ENCODE measurements at regions not wholly inside any gene's neighbourhood (a gene's known extent, or its start where the extent isn't known, plus 50 kb on each side); places are given as distances from the start of the nearest gene placed in this dataset.

GRCh38 chr13:85853161-85853894 lies 54.1 kb upstream of the SLITRK6 start:
- Histone ChIP-seq H3K27ac (ENCODE audit: low read depth, low read length) (no peak overlapping the region), H3K9ac (replicated peaks in 1 of 4; ENCODE audit: extremely low read depth in 1 of 4, low read depth in 3 of 4, low read length in 3 of 4) (no peak overlapping the region), H4K91ac (replicated peaks; ENCODE audit: insufficient read length, low read length) (no peak overlapping the region), H4K20me1 (replicated peaks in 1 of 2; ENCODE audit: control insufficient read depth in 1 of 2, insufficient read depth in 2 of 2, low read length in 2 of 2) (no peaks in the 10 kb centered on the region), H3K4me1 (replicated peaks in 1 of 4; ENCODE audit: control insufficient read depth in 3 of 4, insufficient read depth in 4 of 4, low read length in 3 of 4) (no peaks in the 10 kb centered on the region), H2BK20ac (ENCODE audit: low read length) (no peak overlapping the region), H2BK12ac (ENCODE audit: low read depth, low read length) (no peak overlapping the region), H2AK5ac (ENCODE audit: low read depth, low read length) (no peak overlapping the region), H3K18ac (ENCODE audit: extremely low read depth, low read length) (no peak overlapping the region), H3K27me3 (replicated peaks in 1 of 4; ENCODE audit: control insufficient read depth in 3 of 4, extremely low read depth in 1 of 4, insufficient read depth in 3 of 4, low read length in 3 of 4) (no peaks in the 10 kb centered on the region), H3K79me2 (ENCODE audit: control insufficient read depth in 1 of 2, insufficient read depth in 2 of 2, low read length in 2 of 2) (no peaks in the 10 kb centered on the region), H3K23me2 (ENCODE audit: low read depth, low read length) (no peaks in the 10 kb centered on the region), H3K9me3 (ENCODE audit: insufficient read depth in 2 of 2, low read depth in 1 of 2, low read length in 1 of 2) (peaks cover 10 to 16% of the 10 kb centered on the region in 2 experiments), H3K4ac (replicated peaks; ENCODE audit: insufficient read length, low read depth, low read length) (no peak overlapping the region), H3K79me1 (ENCODE audit: low read depth, low read length) (no peaks in the 10 kb centered on the region), H3K4me2 (ENCODE audit: insufficient read depth in 1 of 2, low read depth in 2 of 2, low read length in 2 of 2) (no peak overlapping the region), H3K36me3 (ENCODE audit: control insufficient read depth in 2 of 4, insufficient read depth in 4 of 4, low read length in 3 of 4) (no peaks in the 10 kb centered on the region), H2BK5ac (ENCODE audit: low read depth, low read length) (no peak overlapping the region), H2BK15ac (ENCODE audit: low read length) (no peak overlapping the region), H4K5ac (ENCODE audit: insufficient read length, low read depth, low read length) (no peak overlapping the region), H3K56ac (replicated peaks; ENCODE audit: insufficient read length, low read depth, low read length) (no peak overlapping the region), H3K4me3 (ENCODE audit: extremely low read depth in 1 of 4, insufficient read depth in 2 of 4, low read depth in 3 of 4, low read length in 4 of 4) (no peak overlapping the region), H4K8ac (ENCODE audit: extremely low read depth, insufficient read depth, low read length) (no peak overlapping the region), H3K23ac (ENCODE audit: insufficient read length) (no peak overlapping the region), H2BK120ac (replicated peaks; ENCODE audit: low read depth, low read length) (no peak overlapping the region), H2AFZ (ENCODE audit: low read length) (no peak overlapping the region), H3K14ac (ENCODE audit: insufficient read length) (no peak overlapping the region)
- no peak for FAIRE-seq
- 69% methylated on average over 8 of the region's 8 CpGs; no CpG with 5 or more reads in 1 of the 2 experiments for WGBS, 2 experiments (ENCODE audit: extremely low coverage in 1 of 2, insufficient coverage in 1 of 2, insufficient read length in 1 of 2, insufficient replicate concordance in 2 of 2, low coverage in 1 of 2, low lambda C conversion rate in 2 of 2, missing lambda C conversion rate in 1 of 2)
- DNase-seq (ENCODE audit: low read depth in 1 of 2, low spot score in 2 of 2), result no peak
- TF ChIP-seq EGR1 (IDR thresholded peaks at IDR 0.05; ENCODE audit: borderline replicate concordance, low read depth, low read length) (no peak), YY1 (IDR thresholded peaks at IDR 0.05; ENCODE audit: low read depth, low read length) (no peak), TEAD4 (IDR thresholded peaks at IDR 0.05; ENCODE audit: low read depth, low read length) (no peak), POLR2AphosphoS5 (IDR thresholded peaks at IDR 0.05; ENCODE audit: low read depth, low read length) (no peak), TAF1 (IDR thresholded peaks at IDR 0.05; ENCODE audit: low read depth, low read length) (no peak), PHF8 (conservative IDR thresholded peaks at IDR 0.05; ENCODE audit: low read depth, low read length) (no peak)
- TF ChIP-seq, protein P1, sequence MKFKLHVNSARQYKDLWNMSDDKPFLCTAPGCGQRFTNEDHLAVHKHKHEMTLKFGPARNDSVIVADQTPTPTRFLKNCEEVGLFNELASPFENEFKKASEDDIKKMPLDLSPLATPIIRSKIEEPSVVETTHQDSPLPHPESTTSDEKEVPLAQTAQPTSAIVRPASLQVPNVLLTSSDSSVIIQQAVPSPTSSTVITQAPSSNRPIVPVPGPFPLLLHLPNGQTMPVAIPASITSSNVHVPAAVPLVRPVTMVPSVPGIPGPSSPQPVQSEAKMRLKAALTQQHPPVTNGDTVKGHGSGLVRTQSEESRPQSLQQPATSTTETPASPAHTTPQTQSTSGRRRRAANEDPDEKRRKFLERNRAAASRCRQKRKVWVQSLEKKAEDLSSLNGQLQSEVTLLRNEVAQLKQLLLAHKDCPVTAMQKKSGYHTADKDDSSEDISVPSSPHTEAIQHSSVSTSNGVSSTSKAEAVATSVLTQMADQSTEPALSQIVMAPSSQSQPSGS (IDR thresholded peaks at IDR 0.05; ENCODE audit: low read length), result no peak
- CTCF ChIA-PET (ENCODE audit: partially characterized antibody), result interaction anchor here (0.7 to 1.4 kb wide), 2 partner anchors 12 to 44 kb away, joined by 3 to 4 read pairs; no protein-coding TSS in a partner anchor
- POLR2A ChIA-PET (ENCODE audit: partially characterized antibody), result no interaction called here
